ENCODE measurements at regions not wholly inside any gene's neighbourhood (a gene's known extent, or its start where the extent isn't known, plus 50 kb on each side); places are given as distances from the start of the nearest gene placed in this dataset.

GRCh38 chr13:89568746-89569145 is 1778.7 kb upstream of the MIR17HG start:
- H3K79me2 ChIP-seq (ENCODE audit: insufficient read depth, low read length) = no peaks in the 10 kb centered on the region
- ChIA-PET POLR2A (no interaction called here), CTCF (no interaction called here), RAD21 (ENCODE audit: low non-redundant PET in 1 of 2, low total read pairs in 2 of 2, uncharacterized antibody in 2 of 2, unreplicated experiment in 2 of 2) (no interaction called here)
- DNase-seq (ENCODE audit: low read depth, low spot score) (no peak), ATAC-seq (no peak)
- H3K9me2 ChIP-seq (ENCODE audit: insufficient read depth) = no peaks in the 10 kb centered on the region
- no peaks in the 10 kb centered on the region for H3K36me3 ChIP-seq (ENCODE audit: control insufficient read depth in 1 of 2, insufficient read depth in 2 of 2, low read length in 2 of 2)
- intact Hi-C loops (cut with micrococcal nuclease) = no loop called here
- no peak overlapping the region for H2AFZ ChIP-seq (ENCODE audit: low read depth, low read length, poor library complexity, severe bottlenecking)
- no peak for TF ChIP-seq EGR1 (IDR thresholded peaks at IDR 0.05; ENCODE audit: low read depth)
- no peak for TF ChIP-seq FOSL1 (IDR thresholded peaks at IDR 0.05; ENCODE audit: low read depth)
- TF ChIP-seq SP1 (IDR thresholded peaks at IDR 0.05; ENCODE audit: low read depth) = no peak
- no peak for TF ChIP-seq MAX (IDR thresholded peaks at IDR 0.05)
- no peak for TF ChIP-seq ZFX (IDR thresholded peaks at IDR 0.05)
- no peak for TF ChIP-seq CTCF (IDR thresholded peaks at IDR 0.05 in 2 of 3, conservative IDR thresholded peaks at IDR 0.05 in 1 of 3; ENCODE audit: borderline replicate concordance in 1 of 3, insufficient read depth in 1 of 3, low read depth in 2 of 3, low read length in 2 of 3)
- no peak for TF ChIP-seq CBX3 (IDR thresholded peaks at IDR 0.05; ENCODE audit: low read depth)
- no peak for TF ChIP-seq RAD21 (IDR thresholded peaks at IDR 0.05; ENCODE audit: low read depth)
- no peak for TF ChIP-seq CEBPB (IDR thresholded peaks at IDR 0.05; ENCODE audit: low read depth)
- TF ChIP-seq ZNF274 (IDR thresholded peaks at IDR 0.05; ENCODE audit: low read depth, low read length) = no peak
- no peak for TF ChIP-seq EZH2 (IDR thresholded peaks at IDR 0.05)
- TF ChIP-seq EZH2phosphoT487 (IDR thresholded peaks at IDR 0.05; ENCODE audit: borderline replicate concordance) = no peak
- no peak for TF ChIP-seq SRF (IDR thresholded peaks at IDR 0.05; ENCODE audit: low read depth)
- TF ChIP-seq ZBTB33 (IDR thresholded peaks at IDR 0.05; ENCODE audit: extremely low read depth, insufficient replicate concordance, low read length) = no peak
- TF ChIP-seq ATF3 (IDR thresholded peaks at IDR 0.05) = no peak
- 0 out of 4 replicates have a peak, but pooled peaks cover 0 to 3% of the 10 kb centered on the region in 2 experiments for H3K9me3 ChIP-seq (ENCODE audit: control insufficient read depth in 1 of 2, insufficient read depth in 1 of 2, low read depth in 1 of 2, low read length in 2 of 2)
- no peaks in the 10 kb centered on the region for H3K4me1 ChIP-seq (ENCODE audit: control insufficient read depth in 1 of 2, insufficient read depth in 2 of 2, low read length in 2 of 2)
- no peak overlapping the region for H3K27ac ChIP-seq (ENCODE audit: low read depth, low read length)
- H3K9ac ChIP-seq (ENCODE audit: low read length) = no peak overlapping the region
- H4K20me1 ChIP-seq (ENCODE audit: insufficient read depth) = no peaks in the 10 kb centered on the region
- BruUV-seq (replicated peaks) = no TSS peak
- no peak overlapping the region for H3K4me2 ChIP-seq (ENCODE audit: low read length)
- no peak overlapping the region for H3K4me3 ChIP-seq (replicated peaks in 1 of 2; ENCODE audit: low read depth in 1 of 2, low read length in 2 of 2)
- H3K27me3 ChIP-seq (ENCODE audit: insufficient read depth, low read length) = no peaks in the 10 kb centered on the region

Data from HCT116 (cell line).